Midbrain (tissue), 1 donor: ENCODE measurements at regions not wholly inside any gene's neighbourhood (a gene's known extent, or its start where the extent isn't known, plus 50 kb on each side); places are given as distances from the start of the nearest gene placed in this dataset.
"Not testable (repeated sequence)": the region's sequence is repeated elsewhere in the genome, so short reads cannot be mapped to it uniquely, and the experiment has no call there.

ENCODE experiments used
- DNase-seq: peaks from one replicate; lab custom pipeline; 2025; lab: John Stamatoyannopoulos, UW

GRCh38 chr12:78269620-78270019, 438.9 kb downstream of the NAV3 start:
- DNase-seq: no peak

GRCh38 chr12:78271546-78271945, 440.9 kb downstream of the NAV3 start:
- DNase-seq: no peak

- no peak for DNase-seq
Measured at GRCh38 chr12:78275886-78276285, 445.2 kb downstream of the NAV3 start.

- no peak for DNase-seq
Measured at GRCh38 chr12:78278706-78279190, 448.1 kb downstream of the NAV3 start.

GRCh38 chr12:78279567-78279966, 448.9 kb downstream of the NAV3 start:
- DNase-seq: no peak

GRCh38 chr12:78281102-78281501, 450.4 kb downstream of the NAV3 start:
- not testable (repeated sequence) for DNase-seq

GRCh38 chr12:78284417-78284816, 453.7 kb downstream of the NAV3 start:
- DNase-seq: no peak

GRCh38 chr12:78290606-78291345, 460.1 kb downstream of the NAV3 start:
- DNase-seq: no peak

GRCh38 chr12:78293059-78293686, 462.5 kb downstream of the NAV3 start:
- no peak for DNase-seq

GRCh38 chr12:78301282-78301681, 470.6 kb downstream of the NAV3 start:
- DNase-seq: not testable (repeated sequence)

- no peak for DNase-seq
Measured at GRCh38 chr12:78305808-78306207, 475.1 kb downstream of the NAV3 start.

GRCh38 chr12:78306236-78306635, 475.5 kb downstream of the NAV3 start:
- DNase-seq: no peak

- DNase-seq: no peak
Measured at GRCh38 chr12:78308701-78309100, 478.0 kb downstream of the NAV3 start.

- DNase-seq: no peak
Measured at GRCh38 chr12:78315028-78315427, 484.3 kb downstream of the NAV3 start.

GRCh38 chr12:78316136-78316535, 485.4 kb downstream of the NAV3 start:
- no peak for DNase-seq

GRCh38 chr12:78316631-78317468, 486.2 kb downstream of the NAV3 start:
- no peak for DNase-seq

GRCh38 chr12:78321696-78322095, 491.0 kb downstream of the NAV3 start:
- DNase-seq: no peak

- DNase-seq: no peak
Measured at GRCh38 chr12:78323226-78323625, 492.5 kb downstream of the NAV3 start.

GRCh38 chr12:78324234-78324633, 493.5 kb downstream of the NAV3 start:
- no peak for DNase-seq

- no peak for DNase-seq
Measured at GRCh38 chr12:78328524-78328923, 497.8 kb downstream of the NAV3 start.

- DNase-seq: no peak
Measured at GRCh38 chr12:78330131-78330530, 499.4 kb downstream of the NAV3 start.

- no peak for DNase-seq
Measured at GRCh38 chr12:78331181-78331580, 500.5 kb downstream of the NAV3 start.

GRCh38 chr12:78331753-78332152, 501.1 kb downstream of the NAV3 start:
- no peak for DNase-seq
